Endothelial cell of umbilical vein (primary cell): ENCODE measurements at regions not wholly inside any gene's neighbourhood (a gene's known extent, or its start where the extent isn't known, plus 50 kb on each side); places are given as distances from the start of the nearest gene placed in this dataset.

Experiments used
- BruUV-seq: library from RNA; stranded (reverse); fragments of 400-500 nt; replicated peaks from 2 replicates; lab custom pipeline; 2021; lab: Mats Ljungman, UMichigan
- CTCF ChIA-PET: fragments of 300-600, 350-600 bp; sonication (Branson Sonifier 250); formaldehyde crosslinking; loops from one replicate; lab custom pipeline; 2021; ENCODE audit warnings: antibody characterized with exemption, inconsistent platforms; lab: Charles Lee
- POLR2A ChIA-PET: fragments of 300-600, 350-600 bp; sonication (Branson Sonifier 250); formaldehyde crosslinking; loops from one replicate; lab custom pipeline; 2021; ENCODE audit warnings: antibody characterized with exemption, inconsistent platforms; lab: Charles Lee
- DNase-seq: peaks from one replicate; pipeline ENCODE4 v3.0.0-alpha.2; 2011; ENCODE audit warnings: low read depth, low spot score
- FAIRE-seq: peaks from 2 replicates; lab custom pipeline; 2011; peaks lifted over from hg19 to GRCh38; lab: Jason Lieb, UNC
- H2AFZ ChIP-seq: 2 replicates; pipeline ENCODE4 v1.6.0; 2012; ENCODE audit warnings: low read depth, low read length, control low read depth, inconsistent platforms
- H3K27ac ChIP-seq: 2 replicates; pipeline ENCODE4 v1.5.1; 2011; ENCODE audit warnings: low read depth, mild to moderate bottlenecking, control low read depth, low read length, moderate library complexity; ENCODE audit not compliant: insufficient read depth
- H3K27me3 ChIP-seq, 2 experiments: 2 replicates each; pipeline versions ENCODE4 v1.6.0 to v1.6.1; 2011; ENCODE audit warnings: low read length in 2 of 2, mixed read lengths in 1 of 2; ENCODE audit not compliant: control insufficient read depth in 2 of 2, insufficient read depth in 2 of 2
- H3K36me3 ChIP-seq, 2 experiments: 2 replicates in 1 of 2; 3 replicates in 1 of 2; pipeline ENCODE4 v1.5.1; 2011; ENCODE audit warnings: low read length in 2 of 2, mild to moderate bottlenecking in 1 of 2, moderate library complexity in 1 of 2; ENCODE audit not compliant: control insufficient read depth in 2 of 2, insufficient read depth in 2 of 2; ENCODE audit errors: extremely low read depth in 1 of 2
- H3K4me1 ChIP-seq: 3 replicates; pipeline ENCODE4 v1.5.1; 2011; ENCODE audit warnings: mild to moderate bottlenecking, low read length; ENCODE audit not compliant: control insufficient read depth, insufficient read depth; ENCODE audit errors: extremely low read depth
- H3K4me2 ChIP-seq: 2 replicates; pipeline ENCODE4 v1.6.1; 2011; ENCODE audit warnings: low read length, control low read depth, mixed read lengths; ENCODE audit not compliant: insufficient read depth
- H3K4me3 ChIP-seq, 3 experiments: fragments of 200-600 bp in 1 of 3; sonication (generic), shearing (Covaris generic) in 1 of 3; replicated peaks in 1 of 3; 2 replicates each; pipeline ENCODE4 v1.5.1; 2011 to 2016; ENCODE audit warnings: control low read depth in 3 of 3, low read length in 3 of 3, mild to moderate bottlenecking in 2 of 3, inconsistent platforms in 1 of 3, low read depth in 1 of 3, moderate library complexity in 1 of 3; ENCODE audit not compliant: insufficient read depth in 1 of 3
- H3K79me2 ChIP-seq: 2 replicates; pipeline ENCODE4 v1.6.0; 2012; ENCODE audit warnings: low read length, inconsistent platforms; ENCODE audit not compliant: control insufficient read depth, insufficient read depth
- H3K9ac ChIP-seq: replicated peaks from 2 replicates; pipeline ENCODE3; 2011; ENCODE audit warnings: low read length, control low read depth; ENCODE audit not compliant: insufficient read depth; ENCODE audit errors: extremely low read depth
- H3K9me1 ChIP-seq: replicated peaks from 3 replicates; pipeline ENCODE4 v1.6.0; 2011; ENCODE audit warnings: mild to moderate bottlenecking, low read length; ENCODE audit not compliant: control insufficient read depth, insufficient read depth; ENCODE audit errors: extremely low read depth
- H3K9me3 ChIP-seq: replicated peaks from 2 replicates; pipeline ENCODE4 v1.5.1; 2012; ENCODE audit warnings: low read length, inconsistent platforms; ENCODE audit not compliant: control insufficient read depth, insufficient read depth
- H4K20me1 ChIP-seq: replicated peaks from 2 replicates; pipeline ENCODE3; 2011; ENCODE audit warnings: mild to moderate bottlenecking, low read length; ENCODE audit not compliant: control insufficient read depth, insufficient read depth; ENCODE audit errors: extremely low read depth
- CTCF ChIP-seq, 2 donors: IDR thresholded peaks; 1 replicate in 1 of 2; 2 replicates in 1 of 2; pipeline ENCODE4 v1.5.1; 2011; ENCODE audit warnings: low read length in 2 of 2, mild to moderate bottlenecking in 2 of 2, moderate library complexity in 2 of 2, control low read depth in 1 of 2, inconsistent platforms in 1 of 2, low read depth in 1 of 2; ENCODE audit not compliant: insufficient read depth in 1 of 2; ENCODE audit errors: extremely low read depth in 1 of 2
- EZH2 ChIP-seq: IDR thresholded peaks from 2 replicates; pipeline ENCODE4 v1.6.1; 2012; ENCODE audit warnings: borderline replicate concordance, low read depth, mild to moderate bottlenecking, moderate library complexity, low read length, inconsistent platforms; ENCODE audit not compliant: severe bottlenecking
- FOS ChIP-seq: IDR thresholded peaks from 2 replicates; pipeline ENCODE4 v1.6.1; 2011; ENCODE audit warnings: mild to moderate bottlenecking, low read length, moderate library complexity, borderline replicate concordance; ENCODE audit not compliant: insufficient read depth
- GATA2 ChIP-seq: IDR thresholded peaks from 2 replicates; pipeline ENCODE4 v1.7.0; 2011; ENCODE audit warnings: low read depth, mild to moderate bottlenecking, moderate library complexity, mixed read lengths, low read length; ENCODE audit not compliant: insufficient read length, insufficient read depth
- JUN ChIP-seq: IDR thresholded peaks from 2 replicates; pipeline ENCODE4 v1.6.1; 2011; ENCODE audit warnings: borderline replicate concordance, low read depth; ENCODE audit not compliant: insufficient read length, insufficient read depth
- MAX ChIP-seq: IDR thresholded peaks from 2 replicates; pipeline ENCODE4 v1.6.1; 2011; ENCODE audit not compliant: insufficient read depth, insufficient read length
- MYC ChIP-seq: IDR thresholded peaks from one replicate; pipeline ENCODE4 v1.6.1; 2011; ENCODE audit warnings: mild to moderate bottlenecking, low read depth, low read length
- POLR2A ChIP-seq: IDR thresholded peaks from 2 replicates; pipeline ENCODE4 v1.6.1; 2012; ENCODE audit warnings: low read depth, mild to moderate bottlenecking, control low read depth, low read length
- POLR2AphosphoS5 ChIP-seq: IDR thresholded peaks from 2 replicates; pipeline ENCODE4 v1.6.1; 2012; ENCODE audit warnings: low read depth, mild to moderate bottlenecking, control low read depth, low read length, moderate library complexity; ENCODE audit not compliant: insufficient read depth
- dilution Hi-C: fragments of 300-500 bp; cut with MboI; formaldehyde crosslinking; loops from one replicate; pipeline ENCODE4 v1.15.0; 2019; ENCODE audit warnings: low sequenced_read_pairs; ENCODE audit not compliant: extremely low pct_ligation_motif_present
- intact Hi-C: fragments of 100-400 bp; cut with micrococcal nuclease; formaldehyde crosslinking; loops from one replicate; pipeline ENCODE4 v1.10.0; 2022

DNA sequence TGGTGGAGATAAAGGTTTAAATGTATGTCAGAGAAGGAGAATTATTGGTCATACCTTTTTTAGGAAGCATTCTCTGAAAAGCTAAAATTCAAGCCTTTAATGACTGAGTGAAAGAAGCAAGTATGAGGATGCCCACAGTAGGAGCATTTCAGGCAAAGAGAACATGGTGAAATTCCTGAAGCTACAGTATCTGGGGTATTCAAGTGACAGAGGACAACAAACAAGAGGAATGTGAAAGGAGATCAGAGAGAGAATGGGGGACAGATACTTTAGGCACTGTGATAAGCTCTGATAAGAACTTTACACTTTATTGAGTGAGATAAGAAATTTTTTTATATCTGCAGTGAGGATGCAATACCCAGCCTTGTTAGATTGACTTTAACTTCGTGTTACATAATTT is 621.3 kb upstream of the AGA start:
- ChIA-PET POLR2A (no interaction called here), CTCF (no interaction called here)
- intact Hi-C loops: no loop called here
- Histone ChIP-seq H3K27ac (no peak overlapping the region), H4K20me1 (no peaks in the 10 kb centered on the region), H3K9me1 (no peaks in the 10 kb centered on the region), H2AFZ (no peak overlapping the region), H3K4me1 (no peaks in the 10 kb centered on the region), H3K9ac (no peak overlapping the region), H3K36me3 (no peaks in the 10 kb centered on the region), H3K4me2 (no peak overlapping the region), H3K27me3 (no peaks in the 10 kb centered on the region), H3K4me3 (no peak overlapping the region), H3K9me3 (no peaks in the 10 kb centered on the region), H3K79me2 (no peaks in the 10 kb centered on the region)
- DNase-seq (no peak), FAIRE-seq (no peak)
- dilution Hi-C loops: no loop called here
- BruUV-seq: no TSS peak
- TF ChIP-seq GATA2 (no peak), EZH2 (no peak), POLR2AphosphoS5 (no peak), MYC (no peak), FOS (no peak), POLR2A (no peak), MAX (no peak), JUN (no peak), CTCF (IDR thresholded peaks at IDR 0.05; ENCODE audit: extremely low read depth in 1 of 2, insufficient read depth in 1 of 2, low read depth in 1 of 2, low read length in 2 of 2) (no peak)
